ENCODE measurements at regions not wholly inside any gene's neighbourhood (a gene's known extent, or its start where the extent isn't known, plus 50 kb on each side); places are given as distances from the start of the nearest gene placed in this dataset.
A peak's percentile ranks its signal among the peaks of the same experiment; 100 is the strongest.
"Not testable (repeated sequence)": the region's sequence is repeated elsewhere in the genome, so short reads cannot be mapped to it uniquely, and the experiment has no call there.

- 93% methylated on average over 8 of the region's 8 CpGs for WGBS (ENCODE audit: insufficient coverage)
- H3K4me3 ChIP-seq (replicated peaks in 1 of 3; ENCODE audit: low read depth in 2 of 3, low read length in 3 of 3), result no peak overlapping the region
- intact Hi-C loops (cut with micrococcal nuclease), result no loop called here
Measured at GRCh38 chr10:27356738-27357137, 116.1 kb upstream of the ACBD5 start.

DNA sequence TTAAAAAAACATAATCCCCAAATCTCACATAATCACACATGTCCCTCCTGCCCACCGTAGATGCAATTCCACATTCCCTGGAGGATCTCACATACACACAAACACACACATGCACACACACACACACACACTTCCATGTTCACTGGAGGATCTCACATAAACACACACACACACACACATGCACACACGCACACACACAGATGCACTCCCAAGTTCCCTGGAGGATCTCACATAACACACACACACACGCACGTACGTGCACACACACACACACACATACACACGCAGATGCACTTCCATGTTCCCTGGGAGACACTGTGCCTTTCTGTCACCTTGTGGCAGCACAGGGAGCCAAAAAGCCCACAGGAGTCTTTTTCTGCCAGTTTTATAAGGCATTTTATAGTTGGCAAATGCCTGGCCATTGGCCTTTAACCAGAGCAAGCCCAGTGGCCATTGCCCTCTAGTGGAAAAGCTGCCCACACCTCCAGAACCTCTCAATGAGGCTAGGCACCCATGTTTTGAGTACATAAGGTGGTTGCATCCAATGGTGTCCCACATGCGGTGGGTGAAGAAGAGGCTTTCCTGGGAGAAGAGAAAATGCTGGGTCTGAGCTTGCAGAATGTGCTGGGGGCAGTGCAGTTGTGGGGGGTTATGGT, 115.4 kb upstream of the ACBD5 start:
- Histone ChIP-seq H3K27me3 (ENCODE audit: control insufficient read depth in 2 of 2, insufficient read depth in 2 of 2, low read length in 2 of 2) (no peaks in the 10 kb centered on the region), H4K20me1 (ENCODE audit: insufficient read depth, low read length) (no peaks in the 10 kb centered on the region), H3K4me1 (ENCODE audit: control insufficient read depth in 1 of 2, insufficient read depth in 2 of 2, low read length in 2 of 2) (peaks cover 7 to 12% of the 10 kb centered on the region in 2 donors), H3K9me3 (replicated peaks in 1 of 2; ENCODE audit: control insufficient read depth in 1 of 2, insufficient read depth in 1 of 2, low read length in 2 of 2) (no peaks in the 10 kb centered on the region), H3K27ac (ENCODE audit: low read depth in 1 of 2, low read length in 2 of 2) (no peak overlapping the region), H3K36me3 (replicated peaks in 1 of 2; ENCODE audit: control insufficient read depth in 1 of 2, insufficient read depth in 2 of 2, low read length in 2 of 2) (no peaks in the 10 kb centered on the region), H3K4me3 (replicated peaks in 1 of 3; ENCODE audit: low read depth in 2 of 3, low read length in 3 of 3) (no peak overlapping the region), H3K4me2 (replicated peaks; ENCODE audit: extremely low read depth, low read length, poor library complexity, severe bottlenecking) (no peak overlapping the region), H3K79me2 (ENCODE audit: insufficient read depth, low read length) (no peaks in the 10 kb centered on the region), H2AFZ (ENCODE audit: insufficient read depth, low read depth, low read length, poor library complexity, severe bottlenecking) (no peak overlapping the region), H3K9ac (ENCODE audit: insufficient read depth, low read length, poor library complexity, severe bottlenecking) (no peak overlapping the region)
- Mint-ChIP-seq H3K4me3 (no peak overlapping the region), H3K4me1 (peaks cover 16% of the 10 kb centered on the region), H3K9me3 (peaks cover 0 to 3% (median 0%) of the 10 kb centered on the region in 7 donors), H3K27ac (peak overlapping the region in 1 of 7 donors; percentile 47), H3K36me3 (no peaks in the 10 kb centered on the region), H3K27me3 (ENCODE audit: low read depth in 3 of 3) (peaks cover 0 to 2% (median 0%) of the 10 kb centered on the region in 3 donors)
- intact Hi-C loops (cut with micrococcal nuclease), result no loop called here
- WGBS (ENCODE audit: insufficient coverage), result 95% methylated on average over 6 of the region's 7 CpGs
- TF ChIP-seq, protein P1, sequence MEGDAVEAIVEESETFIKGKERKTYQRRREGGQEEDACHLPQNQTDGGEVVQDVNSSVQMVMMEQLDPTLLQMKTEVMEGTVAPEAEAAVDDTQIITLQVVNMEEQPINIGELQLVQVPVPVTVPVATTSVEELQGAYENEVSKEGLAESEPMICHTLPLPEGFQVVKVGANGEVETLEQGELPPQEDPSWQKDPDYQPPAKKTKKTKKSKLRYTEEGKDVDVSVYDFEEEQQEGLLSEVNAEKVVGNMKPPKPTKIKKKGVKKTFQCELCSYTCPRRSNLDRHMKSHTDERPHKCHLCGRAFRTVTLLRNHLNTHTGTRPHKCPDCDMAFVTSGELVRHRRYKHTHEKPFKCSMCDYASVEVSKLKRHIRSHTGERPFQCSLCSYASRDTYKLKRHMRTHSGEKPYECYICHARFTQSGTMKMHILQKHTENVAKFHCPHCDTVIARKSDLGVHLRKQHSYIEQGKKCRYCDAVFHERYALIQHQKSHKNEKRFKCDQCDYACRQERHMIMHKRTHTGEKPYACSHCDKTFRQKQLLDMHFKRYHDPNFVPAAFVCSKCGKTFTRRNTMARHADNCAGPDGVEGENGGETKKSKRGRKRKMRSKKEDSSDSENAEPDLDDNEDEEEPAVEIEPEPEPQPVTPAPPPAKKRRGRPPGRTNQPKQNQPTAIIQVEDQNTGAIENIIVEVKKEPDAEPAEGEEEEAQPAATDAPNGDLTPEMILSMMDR (IDR thresholded peaks at IDR 0.05), result no peak
- DNase-seq, result no peak

More at GRCh38 chr10:27356738-27357137, 116.1 kb upstream of the ACBD5 start:
- H3K4me3 Mint-ChIP-seq, result no peak overlapping the region
- Histone ChIP-seq H3K27ac (ENCODE audit: low read depth in 1 of 2, low read length in 2 of 2) (no peak overlapping the region), H3K4me1 (ENCODE audit: control insufficient read depth in 1 of 2, insufficient read depth in 2 of 2, low read length in 2 of 2) (peaks cover 7 to 12% of the 10 kb centered on the region in 2 donors), H3K9ac (ENCODE audit: insufficient read depth, low read length, poor library complexity, severe bottlenecking) (no peak overlapping the region), H3K79me2 (ENCODE audit: insufficient read depth, low read length) (no peaks in the 10 kb centered on the region), H3K4me2 (replicated peaks; ENCODE audit: extremely low read depth, low read length, poor library complexity, severe bottlenecking) (no peak overlapping the region), H4K20me1 (ENCODE audit: insufficient read depth, low read length) (no peaks in the 10 kb centered on the region), H3K27me3 (ENCODE audit: control insufficient read depth in 2 of 2, insufficient read depth in 2 of 2, low read length in 2 of 2) (no peaks in the 10 kb centered on the region), H3K36me3 (replicated peaks in 1 of 2; ENCODE audit: control insufficient read depth in 1 of 2, insufficient read depth in 2 of 2, low read length in 2 of 2) (no peaks in the 10 kb centered on the region), H3K9me3 (replicated peaks in 1 of 2; ENCODE audit: control insufficient read depth in 1 of 2, insufficient read depth in 1 of 2, low read length in 2 of 2) (no peaks in the 10 kb centered on the region), H2AFZ (ENCODE audit: insufficient read depth, low read depth, low read length, poor library complexity, severe bottlenecking) (no peak overlapping the region)
- TF ChIP-seq, protein P1 (IDR thresholded peaks at IDR 0.05), result no peak
- H3K9me3 Mint-ChIP-seq, result peaks cover 0 to 3% (median 0%) of the 10 kb centered on the region in 7 donors
- no peak overlapping the region for H3K27ac Mint-ChIP-seq
- H3K36me3 Mint-ChIP-seq, result no peaks in the 10 kb centered on the region
- no peak for DNase-seq
- H3K4me1 Mint-ChIP-seq, result peaks cover 16% of the 10 kb centered on the region
- peaks cover 0 to 2% (median 0%) of the 10 kb centered on the region in 3 donors for H3K27me3 Mint-ChIP-seq (ENCODE audit: low read depth in 3 of 3)

- H4K20me1 ChIP-seq (ENCODE audit: insufficient read depth, low read length); H3K9me3 Mint-ChIP-seq; H3K79me2 ChIP-seq (ENCODE audit: insufficient read depth, low read length); H3K36me3 ChIP-seq (replicated peaks in 1 of 2; ENCODE audit: control insufficient read depth in 1 of 2, insufficient read depth in 2 of 2, low read length in 2 of 2); H3K27me3 Mint-ChIP-seq (ENCODE audit: low read depth in 3 of 3); intact Hi-C loops (cut with micrococcal nuclease); H3K9ac ChIP-seq (ENCODE audit: insufficient read depth, low read length, poor library complexity, severe bottlenecking); H3K36me3 Mint-ChIP-seq; H3K27me3 ChIP-seq (ENCODE audit: control insufficient read depth in 2 of 2, insufficient read depth in 2 of 2, low read length in 2 of 2); H3K9me3 ChIP-seq (replicated peaks in 1 of 2; ENCODE audit: control insufficient read depth in 1 of 2, insufficient read depth in 1 of 2, low read length in 2 of 2): not testable (repeated sequence)
- no CpG with 5 or more reads among the region's 11 CpGs for WGBS (ENCODE audit: insufficient coverage)
- H3K4me3 ChIP-seq (replicated peaks in 1 of 3; ENCODE audit: low read depth in 2 of 3, low read length in 3 of 3), result peak overlapping the region in 2 of 3 experiments; percentile 20 to 58
- DNase-seq, result peak in 2 of 3 donors; percentile 56 to 64
- H3K4me1 ChIP-seq (ENCODE audit: control insufficient read depth in 1 of 2, insufficient read depth in 2 of 2, low read length in 2 of 2), result peaks cover 7 to 12% of the 10 kb centered on the region in 2 donors
- H3K4me2 ChIP-seq (replicated peaks; ENCODE audit: extremely low read depth, low read length, poor library complexity, severe bottlenecking), result peak overlapping the region; percentile 44
- Mint-ChIP-seq H3K27ac (peak overlapping the region in 6 of 7 donors; percentile 38 to 90 (median 76)), H3K4me1 (peaks cover 16% of the 10 kb centered on the region), H3K4me3 (peak overlapping the region; percentile 73 to 87)
- H2AFZ ChIP-seq (ENCODE audit: insufficient read depth, low read depth, low read length, poor library complexity, severe bottlenecking), result peak overlapping the region; percentile 53
- H3K27ac ChIP-seq (ENCODE audit: low read depth in 1 of 2, low read length in 2 of 2), result peak overlapping the region in 1 of 2 donors; percentile 47
Measured at GRCh38 chr10:27354643-27355270, 114.2 kb upstream of the ACBD5 start.

Data from CD14-positive monocyte (primary cell).